MCF 10A (cell line): ENCODE measurements at regions not wholly inside any gene's neighbourhood (a gene's known extent, or its start where the extent isn't known, plus 50 kb on each side); places are given as distances from the start of the nearest gene placed in this dataset.

ENCODE experiments used
- BruUV-seq: library from RNA; stranded (reverse); fragments of 400-500 nt; replicated peaks from 2 replicates; lab custom pipeline; 2021; lab: Mats Ljungman, UMichigan
- CTCF ChIA-PET: fragments of 300-600 bp; sonication (Branson Sonifier 250); formaldehyde crosslinking; extraction: SDS; loops from one replicate; lab custom pipeline; 2021; ENCODE audit warnings: antibody characterized with exemption, inconsistent platforms; lab: Yijun Ruan, JAX
- POLR2A ChIA-PET: fragments of 300-600, 350-650 bp; sonication (Branson Sonifier 250); formaldehyde crosslinking; extraction: SDS; loops from one replicate; lab custom pipeline; 2020; ENCODE audit warnings: antibody characterized with exemption, inconsistent platforms; lab: Yijun Ruan, JAX
- DNase-seq: peaks from one replicate; pipeline ENCODE4 v3.0.0-alpha.2; 2018; ENCODE audit not compliant: unreplicated experiment
- H3K27ac Mint-ChIP-seq: one replicate; pipeline ENCODE4 v1.8.0; 2022; ENCODE audit warnings: mild to moderate bottlenecking, low read depth, mixed read lengths; ENCODE audit not compliant: unreplicated experiment
- H3K27me3 Mint-ChIP-seq: one replicate; pipeline ENCODE4 v1.8.0; 2022; ENCODE audit warnings: mixed read lengths; ENCODE audit not compliant: insufficient read depth, unreplicated experiment
- H3K36me3 Mint-ChIP-seq: one replicate; pipeline ENCODE4 v1.8.0; 2022; ENCODE audit warnings: mild to moderate bottlenecking, moderate library complexity, mixed read lengths; ENCODE audit not compliant: insufficient read depth, unreplicated experiment
- H3K4me1 Mint-ChIP-seq: one replicate; pipeline ENCODE4 v1.8.0; 2022; ENCODE audit warnings: mixed read lengths; ENCODE audit not compliant: insufficient read depth, unreplicated experiment
- H3K4me3 Mint-ChIP-seq: one replicate; pipeline ENCODE4 v1.8.0; 2022; ENCODE audit warnings: mild to moderate bottlenecking, moderate library complexity, mixed read lengths; ENCODE audit not compliant: unreplicated experiment
- H3K9me3 Mint-ChIP-seq: one replicate; pipeline ENCODE4 v1.8.0; 2022; ENCODE audit warnings: mixed read lengths; ENCODE audit not compliant: unreplicated experiment
- intact Hi-C: fragments of 100-400 bp; cut with micrococcal nuclease; formaldehyde crosslinking; loops from 2 replicates; pipeline ENCODE4 v1.14.1; 2022
- TF ChIP-seq, protein P1 (sequence below): fragments of 200-600 bp; IDR thresholded peaks from one replicate; pipeline ENCODE4 v1.8.0; 2022; ENCODE audit warnings: antibody characterized with exemption, mild to moderate bottlenecking; ENCODE audit not compliant: unreplicated experiment

DNA sequence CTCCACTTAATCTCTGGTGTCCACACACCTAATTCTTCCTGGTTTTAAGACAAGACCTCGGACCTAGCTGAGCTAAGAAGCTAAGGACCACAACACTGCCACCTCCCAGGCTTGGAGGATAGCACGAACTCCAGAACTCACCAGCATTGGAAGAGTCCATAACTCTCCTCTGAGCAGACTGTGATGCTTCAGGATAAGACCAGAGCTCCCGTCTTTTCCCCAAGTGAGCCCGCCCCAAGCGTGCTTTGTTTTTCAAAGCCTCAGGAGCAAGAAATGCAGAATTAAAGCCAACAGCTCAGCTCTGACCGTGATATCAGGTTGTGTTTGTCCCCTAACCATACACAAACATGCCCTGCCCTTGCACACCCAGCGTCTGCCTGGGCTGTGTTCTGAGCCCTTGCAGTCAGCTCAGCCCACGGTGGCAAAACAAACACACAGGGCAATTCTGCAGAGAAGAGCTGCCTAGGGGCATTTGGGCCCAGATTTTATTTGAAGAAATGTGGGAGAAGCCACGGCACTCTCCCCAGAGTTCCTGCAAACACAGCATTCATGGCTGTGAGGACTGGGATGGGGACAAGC is 145.4 kb downstream of the WDR11 start:
- BruUV-seq, result no TSS peak
- Mint-ChIP-seq H3K4me3 (no peak overlapping the region), H3K27me3 (no peaks in the 10 kb centered on the region), H3K4me1 (no peaks in the 10 kb centered on the region), H3K9me3 (no peaks in the 10 kb centered on the region), H3K27ac (no peak overlapping the region), H3K36me3 (no peaks in the 10 kb centered on the region)
- TF ChIP-seq, protein P1, sequence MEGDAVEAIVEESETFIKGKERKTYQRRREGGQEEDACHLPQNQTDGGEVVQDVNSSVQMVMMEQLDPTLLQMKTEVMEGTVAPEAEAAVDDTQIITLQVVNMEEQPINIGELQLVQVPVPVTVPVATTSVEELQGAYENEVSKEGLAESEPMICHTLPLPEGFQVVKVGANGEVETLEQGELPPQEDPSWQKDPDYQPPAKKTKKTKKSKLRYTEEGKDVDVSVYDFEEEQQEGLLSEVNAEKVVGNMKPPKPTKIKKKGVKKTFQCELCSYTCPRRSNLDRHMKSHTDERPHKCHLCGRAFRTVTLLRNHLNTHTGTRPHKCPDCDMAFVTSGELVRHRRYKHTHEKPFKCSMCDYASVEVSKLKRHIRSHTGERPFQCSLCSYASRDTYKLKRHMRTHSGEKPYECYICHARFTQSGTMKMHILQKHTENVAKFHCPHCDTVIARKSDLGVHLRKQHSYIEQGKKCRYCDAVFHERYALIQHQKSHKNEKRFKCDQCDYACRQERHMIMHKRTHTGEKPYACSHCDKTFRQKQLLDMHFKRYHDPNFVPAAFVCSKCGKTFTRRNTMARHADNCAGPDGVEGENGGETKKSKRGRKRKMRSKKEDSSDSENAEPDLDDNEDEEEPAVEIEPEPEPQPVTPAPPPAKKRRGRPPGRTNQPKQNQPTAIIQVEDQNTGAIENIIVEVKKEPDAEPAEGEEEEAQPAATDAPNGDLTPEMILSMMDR, result no peak
- ChIA-PET POLR2A (interaction anchor here (0.6 kb wide), 1 partner anchor 57 kb away, joined by 3 read pairs; no protein-coding TSS in a partner anchor), CTCF (interaction anchor here (0.8 kb wide), 1 partner anchor 13 kb away, joined by 5 read pairs; no protein-coding TSS in a partner anchor)
- DNase-seq, result no peak
- intact Hi-C loops, result no loop called here

DNA sequence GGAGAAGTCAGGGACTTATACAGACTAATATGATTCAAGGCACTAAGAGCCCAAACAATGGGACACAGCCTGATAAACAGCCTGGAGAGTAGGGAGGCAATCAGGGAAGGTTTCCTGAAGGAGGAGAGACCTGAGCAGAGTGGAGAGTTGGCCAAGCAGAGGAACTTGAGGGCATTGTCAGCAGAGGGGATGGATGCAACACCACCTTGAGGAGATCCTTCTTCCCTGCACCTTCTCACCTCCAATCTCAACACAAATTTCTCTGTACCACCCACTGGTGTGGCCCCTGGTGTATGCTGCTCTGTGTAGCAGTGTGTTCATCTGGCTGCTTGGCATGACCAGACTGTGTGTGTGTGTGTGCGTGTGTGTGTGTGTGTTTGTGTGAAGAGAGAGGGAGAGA is 146.2 kb downstream of the WDR11 start:
- BruUV-seq, result no TSS peak
- Mint-ChIP-seq H3K4me3 (no peak overlapping the region), H3K4me1 (no peaks in the 10 kb centered on the region), H3K27ac (no peak overlapping the region), H3K36me3 (no peaks in the 10 kb centered on the region), H3K27me3 (no peaks in the 10 kb centered on the region), H3K9me3 (no peaks in the 10 kb centered on the region)
- no peak for DNase-seq
- CTCF ChIA-PET, result no interaction called here
- POLR2A ChIA-PET, result no interaction called here
- TF ChIP-seq, protein P1, result no peak
- intact Hi-C loops, result no loop called here

DNA sequence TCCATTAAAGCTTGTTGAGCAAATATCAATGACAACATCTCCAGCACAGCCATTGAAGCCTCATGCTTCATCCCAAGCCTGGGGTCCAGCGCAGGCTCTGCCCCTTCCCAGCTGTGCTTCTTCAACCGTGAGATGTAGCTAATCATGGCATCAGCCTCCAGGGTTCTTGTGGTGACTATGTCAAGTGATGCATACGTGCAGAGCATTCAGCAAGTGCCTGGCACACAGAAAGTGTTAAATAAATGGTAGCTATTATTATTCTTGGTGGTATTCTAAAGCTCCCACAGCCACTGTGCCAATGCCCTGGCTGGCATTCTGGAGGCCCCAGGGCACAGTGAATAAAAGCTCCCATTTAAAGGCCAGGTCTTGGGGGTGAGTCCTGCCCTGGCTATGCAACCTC is 146.6 kb downstream of the WDR11 start:
- Mint-ChIP-seq H3K4me1 (peaks cover 4% of the 10 kb centered on the region), H3K9me3 (no peaks in the 10 kb centered on the region), H3K4me3 (no peak overlapping the region), H3K27me3 (no peaks in the 10 kb centered on the region), H3K27ac (no peak overlapping the region), H3K36me3 (no peaks in the 10 kb centered on the region)
- POLR2A ChIA-PET, result no interaction called here
- CTCF ChIA-PET, result interaction anchor here (0.6 kb wide), 1 partner anchor 827 kb away, joined by 3 read pairs; no protein-coding TSS in a partner anchor
- BruUV-seq, result no TSS peak
- intact Hi-C loops, result no loop called here
- DNase-seq, result no peak
- TF ChIP-seq, protein P1, result no peak

DNA sequence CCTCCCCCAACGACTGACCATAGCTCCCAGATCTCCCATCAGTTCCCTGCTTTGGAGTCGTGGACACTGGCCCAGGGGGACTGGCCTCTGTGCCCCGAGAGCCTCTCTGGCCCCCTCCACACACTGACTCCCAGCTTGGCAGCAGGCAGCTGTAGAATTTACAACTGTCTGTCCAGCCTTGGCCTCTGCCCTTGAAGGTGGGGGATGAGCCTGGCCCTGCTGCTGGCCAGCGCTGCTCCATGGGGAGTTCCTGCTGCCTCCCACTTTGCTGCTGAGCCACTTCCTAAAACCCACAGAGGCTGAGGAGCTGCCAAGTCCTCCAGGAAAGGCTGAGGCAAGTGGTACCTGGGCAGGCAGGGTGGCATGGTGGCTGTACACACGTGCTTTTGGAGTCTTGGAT is 147.1 kb downstream of the WDR11 start:
- CTCF ChIA-PET, result interaction anchor here (0.6 kb wide), 1 partner anchor 826 kb away, joined by 3 read pairs; no protein-coding TSS in a partner anchor
- H3K4me3 Mint-ChIP-seq, result no peak overlapping the region
- DNase-seq, result no peak
- POLR2A ChIA-PET, result no interaction called here
- no peaks in the 10 kb centered on the region for H3K9me3 Mint-ChIP-seq
- TF ChIP-seq, protein P1, result no peak
- no TSS peak for BruUV-seq
- intact Hi-C loops, result no loop called here
- peaks cover 9% of the 10 kb centered on the region for H3K4me1 Mint-ChIP-seq
- H3K36me3 Mint-ChIP-seq, result no peaks in the 10 kb centered on the region
- H3K27me3 Mint-ChIP-seq, result no peaks in the 10 kb centered on the region
- H3K27ac Mint-ChIP-seq, result no peak overlapping the region
